Activated CD4-positive, alpha-beta T cell treated with anti-CD3 and anti-CD28 coated beads, Interleukin-2, Interleukin-4, amounts not matched to agents 100 ng/mL and 50 ng/mL, durations not matched to agents 16 hours and 8 hours (primary cell): ENCODE measurements at regions not wholly inside any gene's neighbourhood (a gene's known extent, or its start where the extent isn't known, plus 50 kb on each side); places are given as distances from the start of the nearest gene placed in this dataset.
"Not testable (repeated sequence)": the region's sequence is repeated elsewhere in the genome, so short reads cannot be mapped to it uniquely, and the experiment has no call there.

Experiments used
- DNase-seq: peaks from one replicate; pipeline ENCODE4 v3.0.0-alpha.2; 2020; ENCODE audit warnings: low spot score

DNA sequence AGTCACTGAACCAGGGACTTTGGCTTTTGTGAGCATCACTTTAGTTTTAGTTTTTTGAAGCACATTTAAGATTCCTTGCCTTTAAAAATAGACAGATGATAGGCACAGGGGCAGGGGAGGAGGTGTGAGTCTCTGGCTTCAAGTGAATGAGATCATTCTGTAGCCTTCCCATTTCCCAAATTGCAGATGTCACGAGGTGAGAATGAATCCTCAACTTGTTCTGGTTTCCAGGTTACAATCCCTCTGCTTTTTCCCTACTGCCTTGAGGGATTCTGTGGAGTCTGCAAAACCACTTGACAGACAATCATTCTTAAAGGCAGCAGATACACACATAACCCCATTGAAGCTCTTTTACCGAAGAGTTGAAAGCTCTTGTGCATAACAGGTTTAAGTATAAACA is 332.4 kb downstream of the DMAC1 start:
- no peak for DNase-seq

DNA sequence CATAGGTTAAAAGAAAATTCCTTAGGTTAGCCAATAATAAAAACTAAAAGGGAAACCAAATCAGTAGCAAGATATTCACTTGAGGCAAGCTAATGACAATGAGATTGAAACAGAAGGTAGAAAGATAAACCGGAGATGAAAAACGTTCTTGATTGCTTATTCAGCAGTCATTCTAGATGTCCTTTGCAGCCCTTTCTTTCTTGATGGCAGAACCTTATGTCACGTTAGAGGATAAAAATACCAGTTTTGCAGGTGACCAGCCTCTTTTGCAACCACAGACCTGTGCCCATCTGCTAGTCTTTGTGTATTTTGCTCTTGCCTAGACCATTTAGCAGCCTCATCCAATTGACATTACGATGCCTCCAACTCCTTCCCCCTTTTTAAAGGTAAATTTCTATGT is 337.8 kb downstream of the DMAC1 start:
- no peak for DNase-seq

DNA sequence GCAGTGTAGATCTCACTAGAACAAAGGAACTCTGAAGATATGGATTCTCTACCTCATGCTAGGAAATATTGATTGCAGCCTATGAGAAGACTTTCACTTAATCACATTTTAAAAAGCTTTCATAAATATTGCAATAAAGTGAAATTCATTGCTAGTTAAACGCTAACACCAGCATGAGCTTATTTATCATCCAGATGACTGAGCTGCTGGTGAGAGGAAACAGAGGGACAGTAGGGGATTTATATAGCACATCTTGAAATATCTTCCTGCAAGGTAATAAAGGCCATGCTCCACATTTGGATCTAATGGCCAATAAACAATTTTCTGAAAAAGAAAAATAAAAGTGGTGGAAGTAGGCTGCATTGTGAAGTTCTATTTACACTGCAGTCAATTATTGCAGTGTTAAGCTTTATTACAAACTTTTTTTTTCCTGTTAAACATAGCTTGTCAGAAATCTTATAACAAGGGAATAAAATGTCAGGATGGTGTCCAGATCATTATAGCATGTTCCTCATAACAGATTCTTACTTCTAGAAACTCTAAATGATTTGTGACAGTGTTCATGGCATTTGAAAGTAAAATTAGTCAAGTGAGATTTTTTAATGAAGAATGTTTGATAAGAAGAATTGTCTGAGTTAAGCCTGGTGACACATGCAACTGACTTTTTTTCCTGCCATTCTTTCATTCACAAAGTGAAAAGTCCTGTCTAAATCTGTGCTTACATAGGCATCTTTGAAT is 342.6 kb downstream of the DMAC1 start:
- DNase-seq: no peak

DNA sequence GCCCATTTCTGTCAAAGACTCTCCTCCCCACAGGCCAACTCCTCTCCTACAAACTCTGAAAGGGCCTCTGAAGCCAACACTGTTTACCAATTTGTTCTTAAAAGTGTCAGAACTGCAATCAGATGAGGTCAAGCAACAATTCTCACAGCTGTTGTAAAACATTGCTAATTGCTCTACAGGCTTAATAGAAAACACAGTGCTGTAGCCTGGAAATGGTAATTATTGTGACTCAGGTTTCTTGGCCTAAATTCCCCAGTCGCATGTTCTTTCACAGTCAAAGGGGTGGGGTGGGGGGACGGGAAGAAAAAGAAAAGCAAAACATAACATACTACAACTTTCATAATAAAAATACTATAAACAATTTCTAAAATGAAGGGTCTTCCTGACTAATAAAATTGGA is 343.2 kb downstream of the DMAC1 start:
- DNase-seq: no peak

DNA sequence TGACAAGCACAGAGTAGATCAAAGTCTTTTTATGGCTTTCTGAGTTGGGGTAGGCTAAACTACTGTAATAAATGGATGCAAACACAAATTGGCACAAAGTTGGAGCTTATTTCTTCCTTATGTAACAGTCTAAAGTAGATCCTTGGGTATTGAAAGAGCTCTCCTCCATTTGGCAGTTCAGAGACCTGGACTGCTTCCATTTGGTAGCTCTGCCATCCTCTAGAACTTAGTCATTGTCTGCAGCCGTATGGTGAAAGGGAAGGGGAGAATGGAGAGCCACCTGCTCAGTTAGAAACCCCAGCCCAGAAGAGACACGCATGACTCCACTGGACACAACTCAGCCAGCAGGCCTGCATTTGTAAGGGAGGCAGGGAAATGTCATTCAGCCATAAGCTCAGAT is 345.0 kb downstream of the DMAC1 start:
- no peak for DNase-seq

DNA sequence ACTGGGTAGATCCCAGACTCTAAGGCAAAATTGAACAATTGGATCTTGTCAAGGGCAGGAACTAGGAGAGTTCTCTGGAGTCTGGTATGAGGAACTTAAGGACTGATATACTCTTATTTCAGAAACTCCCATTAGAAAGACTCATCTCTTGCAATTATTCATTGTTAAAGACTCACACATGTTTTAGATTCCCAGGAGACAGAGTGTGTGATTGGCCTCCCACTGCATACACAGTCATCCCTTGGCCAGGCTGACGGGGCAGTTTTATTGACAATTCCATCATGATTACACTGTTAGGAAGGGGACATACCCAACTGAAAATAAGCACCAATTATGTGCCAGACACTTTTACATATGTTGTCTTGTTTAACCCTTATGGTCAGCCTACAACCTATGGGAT is 347.2 kb downstream of the DMAC1 start:
- DNase-seq: no peak

DNA sequence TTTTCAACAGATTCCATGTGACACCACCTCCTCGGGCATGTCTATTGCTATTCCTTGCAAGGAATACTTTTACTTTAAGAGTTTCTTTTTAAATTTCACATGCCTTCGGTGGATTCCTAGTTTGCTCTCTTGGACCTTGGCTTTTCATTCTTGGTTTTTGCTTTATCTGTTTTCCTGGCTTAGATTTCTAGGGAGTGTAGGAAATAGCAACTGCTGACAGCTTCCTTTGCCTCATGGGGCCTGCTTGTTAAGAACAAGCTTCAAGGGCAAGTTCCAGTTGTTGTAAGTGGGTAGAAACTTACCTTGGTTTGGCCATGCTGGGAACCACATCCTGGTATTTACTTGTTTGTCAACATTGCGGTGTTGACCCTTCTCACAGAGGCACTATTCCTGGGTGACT is 348.5 kb downstream of the DMAC1 start:
- DNase-seq: no peak

DNA sequence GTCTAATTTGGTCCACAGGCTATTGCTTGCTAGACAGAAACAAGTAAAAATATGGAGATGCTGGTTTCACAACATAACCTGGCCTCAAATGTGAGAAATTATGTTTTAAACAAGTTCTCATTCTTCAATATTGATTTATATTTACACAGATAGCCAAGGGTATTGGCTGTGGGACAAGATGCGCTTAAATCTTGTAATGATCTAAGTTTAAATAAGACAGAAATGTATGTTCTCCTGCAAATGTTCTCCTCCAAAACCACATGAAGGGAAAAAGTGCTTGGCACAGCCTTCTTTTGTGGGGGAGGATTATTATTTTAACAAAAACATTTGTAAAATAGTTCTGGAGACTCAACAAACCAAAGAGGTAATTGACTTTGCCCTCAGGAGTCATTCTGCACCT is 356.0 kb downstream of the DMAC1 start:
- no peak for DNase-seq

DNA sequence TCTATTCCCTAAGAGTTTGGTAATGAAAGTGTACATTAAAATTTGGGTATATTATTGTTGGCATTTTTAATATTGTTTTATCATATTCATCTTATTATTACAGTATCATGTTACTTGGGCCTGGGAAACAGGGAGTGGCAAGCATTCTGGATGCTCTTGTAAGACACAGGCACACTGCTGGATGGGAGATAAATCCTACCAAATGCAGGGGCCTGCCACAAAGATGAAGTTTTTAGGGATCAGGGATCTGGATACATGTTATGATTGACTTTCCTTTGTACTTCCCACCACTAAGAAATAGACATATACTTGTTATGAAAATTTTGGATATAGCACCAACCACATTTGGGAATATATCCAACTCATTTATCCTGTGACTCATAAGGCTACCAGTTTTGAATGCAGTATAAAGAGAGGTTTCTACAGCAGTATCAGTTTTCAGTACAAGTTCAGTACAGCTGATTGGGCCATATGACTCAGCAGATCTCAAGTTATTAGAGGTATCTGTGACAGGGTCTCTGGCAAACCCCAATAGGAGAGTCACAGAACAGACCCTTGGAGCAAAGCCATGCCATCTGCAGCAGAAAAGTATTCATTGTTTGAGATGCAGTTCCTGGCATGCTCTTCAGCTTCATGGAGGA is 360.1 kb downstream of the DMAC1 start:
- DNase-seq: no peak

DNA sequence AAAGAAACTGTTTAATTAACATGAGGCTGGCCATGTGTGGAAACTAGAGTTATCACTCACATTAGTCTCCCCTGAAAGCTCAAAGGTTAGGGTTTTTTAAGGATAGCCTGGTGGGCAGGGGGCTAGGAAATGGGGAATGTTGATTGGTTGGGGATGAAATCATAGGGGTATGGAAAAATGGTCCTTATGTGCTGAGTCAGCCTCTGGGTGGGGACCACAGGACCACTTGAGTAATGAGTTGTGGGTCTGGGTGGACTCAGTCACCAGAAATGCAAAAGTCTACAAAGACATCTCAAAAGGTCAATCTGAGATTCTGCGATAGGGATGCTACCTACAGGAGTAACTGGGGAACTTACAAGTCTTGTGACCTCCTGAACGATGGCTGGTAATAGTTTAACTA is 362.8 kb downstream of the DMAC1 start:
- no peak for DNase-seq

DNA sequence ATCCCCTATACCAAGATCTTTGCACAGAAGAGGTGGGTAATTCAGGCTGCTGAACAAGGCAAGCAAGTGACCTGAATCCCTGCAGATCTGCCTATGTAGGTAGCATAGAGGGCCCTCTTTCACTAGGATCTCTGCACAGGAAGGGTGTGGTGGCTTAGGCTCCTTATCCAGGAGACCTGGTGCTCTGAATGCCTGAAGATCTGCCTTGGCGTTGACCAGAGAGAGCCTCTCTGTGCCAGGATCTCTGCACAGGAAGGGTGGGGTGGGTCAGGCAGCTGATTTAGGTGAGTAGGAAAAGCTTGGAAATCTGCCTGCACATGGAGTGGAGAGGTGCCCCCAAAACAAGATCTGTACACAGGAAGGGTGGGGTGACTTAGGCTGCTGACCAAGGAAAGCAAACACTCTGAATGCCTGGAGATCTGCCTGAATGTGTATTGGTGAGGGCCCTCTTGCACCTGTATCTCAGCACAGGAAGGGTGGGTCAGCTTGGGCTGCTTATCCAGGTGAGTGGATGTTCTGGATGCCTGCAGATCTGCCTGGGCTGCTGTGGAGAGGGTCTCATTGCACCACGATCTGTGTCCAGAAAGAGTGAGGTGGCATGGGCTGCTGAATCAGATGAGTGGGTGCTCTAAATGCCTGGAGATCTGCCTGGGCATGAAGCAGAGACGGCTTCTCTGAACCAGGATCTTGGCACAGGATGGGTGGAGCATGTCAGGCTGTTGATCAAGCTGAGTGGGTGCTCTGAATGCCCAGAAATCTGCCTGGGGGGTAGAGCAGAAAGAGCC is 365.9 kb downstream of the DMAC1 start:
- no peak for DNase-seq

DNA sequence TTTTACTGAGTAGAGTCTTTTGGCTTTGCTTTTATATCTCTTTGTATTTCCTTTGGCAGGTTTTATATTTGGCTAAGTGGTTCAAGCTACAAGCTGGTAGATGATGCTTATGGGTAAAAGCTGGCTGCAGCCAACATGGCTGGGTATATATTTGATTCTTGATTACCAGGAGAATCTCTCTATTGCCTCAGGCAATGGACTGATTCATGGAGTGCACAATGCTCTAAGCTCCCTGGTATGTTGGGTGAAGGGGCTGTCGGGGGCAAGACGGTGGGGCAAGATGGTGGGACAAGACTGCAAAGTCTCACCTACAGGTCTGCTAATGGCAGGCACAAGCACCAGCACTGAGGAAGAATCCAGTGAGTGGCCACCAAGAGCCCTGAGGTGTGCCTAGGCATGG is 366.6 kb downstream of the DMAC1 start:
- no peak for DNase-seq

DNA sequence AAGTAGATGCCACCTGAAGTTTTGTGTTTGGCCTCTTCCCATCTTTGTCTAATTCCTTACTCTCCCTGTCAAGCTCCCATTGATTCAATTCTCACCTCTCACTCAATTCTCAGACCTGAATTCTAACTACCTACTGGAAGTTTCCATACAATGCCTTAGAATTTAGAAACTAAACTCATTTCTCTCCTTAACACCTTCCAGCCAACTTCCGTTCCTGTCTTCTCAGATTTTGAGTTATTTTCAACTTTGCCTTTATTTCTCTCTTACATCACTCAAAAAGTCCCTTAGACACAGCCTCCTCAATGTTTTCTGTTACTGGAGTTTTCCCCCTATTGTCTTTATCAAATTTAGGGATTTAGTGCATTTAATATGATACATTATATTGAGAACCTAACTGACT is 382.2 kb downstream of the DMAC1 start:
- DNase-seq: not testable (repeated sequence)

DNA sequence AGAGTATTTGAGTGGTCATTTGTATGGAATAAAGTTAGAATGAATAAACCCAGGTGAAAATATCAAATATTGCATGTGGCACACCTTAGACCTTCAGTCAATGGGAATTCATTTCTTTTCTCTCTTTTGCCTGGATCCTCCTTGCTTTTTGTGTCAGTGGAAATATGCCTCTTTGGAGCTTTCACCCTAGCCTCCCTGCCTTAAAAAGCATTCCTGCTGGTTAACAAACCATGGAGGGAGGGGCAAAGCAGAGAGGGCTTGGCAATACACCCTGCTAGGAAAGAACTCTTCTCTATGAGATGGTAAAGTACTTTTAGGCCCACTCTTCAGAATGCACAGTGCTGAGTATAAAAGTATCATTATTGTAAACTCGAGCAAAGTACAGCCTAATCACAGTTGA is 383.7 kb downstream of the DMAC1 start:
- no peak for DNase-seq

DNA sequence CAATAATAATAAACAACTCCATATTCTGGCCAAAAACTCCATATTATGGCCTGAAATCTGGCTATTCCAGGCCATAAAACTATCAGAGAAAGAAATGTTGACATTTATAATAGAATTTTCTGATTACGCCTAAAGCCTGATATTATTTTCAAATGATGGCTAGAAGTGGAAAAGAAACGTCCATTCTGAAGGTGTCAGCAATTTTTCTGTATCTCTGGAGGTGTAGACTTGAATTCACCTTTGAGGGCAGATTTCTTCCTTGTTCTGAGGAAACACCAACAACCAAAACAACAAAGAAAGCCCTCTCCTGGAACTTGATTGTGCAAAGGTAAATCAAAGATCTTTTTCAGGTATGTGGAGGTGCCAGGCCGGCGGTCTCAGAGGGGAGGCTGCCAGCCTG is 390.7 kb downstream of the DMAC1 start:
- no peak for DNase-seq

DNA sequence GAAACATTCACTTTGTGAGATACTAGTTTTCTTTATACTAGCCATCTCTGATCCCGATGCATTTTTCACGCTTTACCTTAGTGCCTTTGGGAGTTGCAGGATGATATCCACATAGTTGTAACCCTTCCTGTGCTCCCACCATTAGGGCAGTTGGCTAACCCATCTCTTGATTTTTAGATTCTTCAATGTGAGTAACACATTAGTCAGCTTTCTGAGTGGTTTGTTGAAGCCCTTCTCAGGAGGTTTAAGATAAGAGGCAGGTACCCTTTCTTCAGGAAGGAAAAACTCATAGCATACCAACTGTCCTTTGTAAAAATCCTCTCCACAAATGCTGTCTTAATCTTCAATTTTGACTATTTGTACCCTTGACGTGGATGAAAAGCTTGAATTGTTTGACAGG is 392.3 kb downstream of the DMAC1 start:
- DNase-seq: no peak

DNA sequence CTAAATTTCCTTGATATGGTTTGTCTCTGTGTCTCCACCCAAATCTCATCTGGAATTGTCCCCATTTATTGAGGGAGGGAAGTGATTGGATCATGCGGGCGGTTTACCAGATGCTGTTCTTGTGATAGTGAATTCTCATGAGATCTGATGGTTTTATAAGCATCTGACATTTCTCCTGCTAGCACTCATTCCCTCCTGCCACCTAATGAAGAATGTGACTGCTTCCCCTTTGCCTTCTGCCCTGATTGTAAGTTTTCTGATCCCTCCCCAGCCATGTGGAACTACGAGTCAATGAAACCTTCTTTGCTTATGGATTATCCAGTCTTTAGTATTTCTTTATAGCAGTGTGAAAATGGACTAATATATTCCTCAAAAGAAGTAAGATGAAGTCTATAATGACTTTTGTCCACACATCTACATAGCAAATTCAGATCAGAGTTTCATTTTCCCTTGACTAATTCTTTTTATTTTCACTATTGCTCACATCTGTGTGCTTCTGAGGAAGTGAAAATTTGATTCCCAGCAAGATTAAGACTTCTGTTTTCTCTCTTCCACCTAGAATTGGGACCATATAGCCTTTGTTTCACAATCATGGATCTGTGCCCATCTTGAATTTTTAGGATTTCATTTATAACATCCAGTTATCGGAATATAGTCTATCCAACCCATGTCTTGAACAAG is 393.5 kb downstream of the DMAC1 start:
- DNase-seq: peak; percentile 39

DNA sequence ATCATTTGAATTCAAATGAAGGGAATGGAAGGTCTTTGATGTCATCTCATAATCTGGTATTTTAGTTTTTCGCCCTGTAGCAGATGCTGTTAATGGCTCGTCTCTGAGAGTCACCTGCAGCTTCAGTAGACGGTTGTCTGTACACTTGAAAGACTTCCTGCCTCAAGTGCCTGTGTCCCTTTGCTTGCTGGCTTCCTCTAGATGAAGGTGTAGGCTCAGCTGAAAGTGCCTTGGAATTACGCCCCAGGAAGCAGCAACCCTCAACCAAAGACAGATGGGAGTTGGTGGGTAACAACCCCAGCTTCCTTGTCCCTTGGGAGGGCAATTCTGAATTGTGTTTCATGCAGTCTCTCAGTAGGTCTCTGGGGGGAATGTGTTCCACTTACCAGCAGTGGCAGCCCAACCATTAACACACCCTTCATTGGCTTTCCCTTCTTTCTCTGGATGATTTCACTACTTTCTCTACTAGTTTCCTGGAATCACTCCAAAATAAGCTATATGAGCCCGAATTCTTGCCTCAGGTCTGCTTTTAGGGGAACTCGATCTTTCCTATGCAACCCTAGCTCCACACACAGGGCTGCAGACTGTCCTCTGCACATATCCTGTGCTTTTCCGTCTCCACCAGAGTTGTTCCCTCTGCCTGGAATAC is 395.6 kb downstream of the DMAC1 start:
- no peak for DNase-seq

DNA sequence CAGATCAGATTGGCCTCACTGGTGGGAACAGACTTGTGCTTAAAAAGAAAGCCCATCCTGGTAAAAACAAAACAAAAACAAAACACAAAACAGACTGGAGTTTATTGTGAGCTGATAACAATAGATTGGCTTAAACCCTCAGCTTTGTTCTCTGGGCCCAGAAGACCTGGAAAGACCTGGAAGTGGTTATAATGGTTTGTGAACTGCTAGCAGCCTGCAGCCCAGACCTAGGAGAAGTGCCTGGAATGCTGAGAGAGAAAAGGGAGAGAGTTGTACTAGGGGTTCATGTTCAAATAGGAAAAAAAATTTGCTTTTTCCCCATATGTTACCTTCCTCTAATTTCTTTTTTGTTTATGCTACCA is 396.6 kb downstream of the DMAC1 start:
- DNase-seq: no peak

DNA sequence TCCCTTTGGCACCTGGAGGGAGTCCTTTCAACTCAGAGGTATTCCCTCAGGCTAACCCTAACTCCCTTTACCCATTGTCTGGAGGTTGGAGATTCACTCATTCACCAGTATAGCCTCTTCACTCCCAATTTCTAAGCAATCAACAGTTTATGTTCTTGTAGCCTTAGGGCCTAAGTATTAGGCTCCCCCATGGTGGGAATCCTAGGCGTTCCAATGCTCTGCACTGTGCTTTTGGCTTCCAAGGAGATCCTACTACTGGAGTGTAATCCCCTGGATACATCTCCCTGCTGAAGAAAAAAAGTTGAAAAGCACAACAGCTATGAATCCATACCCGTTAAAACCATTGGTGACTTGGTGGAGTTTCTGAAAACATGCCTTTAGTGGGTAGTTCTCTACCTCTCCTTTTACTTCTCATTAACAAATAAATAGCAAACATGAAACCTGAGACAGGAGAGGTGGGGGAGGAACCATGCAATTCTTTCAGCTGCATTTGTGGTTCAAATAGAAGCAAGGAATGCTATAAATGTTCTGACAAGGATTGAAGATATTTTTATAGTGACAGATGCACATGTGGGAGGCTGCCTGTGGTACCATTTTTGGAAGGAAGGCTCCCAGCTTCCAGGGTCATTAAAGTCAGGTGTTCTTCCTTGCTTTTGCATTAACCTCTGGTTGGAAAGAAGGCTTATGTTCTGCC is 397.1 kb downstream of the DMAC1 start:
- no peak for DNase-seq

DNA sequence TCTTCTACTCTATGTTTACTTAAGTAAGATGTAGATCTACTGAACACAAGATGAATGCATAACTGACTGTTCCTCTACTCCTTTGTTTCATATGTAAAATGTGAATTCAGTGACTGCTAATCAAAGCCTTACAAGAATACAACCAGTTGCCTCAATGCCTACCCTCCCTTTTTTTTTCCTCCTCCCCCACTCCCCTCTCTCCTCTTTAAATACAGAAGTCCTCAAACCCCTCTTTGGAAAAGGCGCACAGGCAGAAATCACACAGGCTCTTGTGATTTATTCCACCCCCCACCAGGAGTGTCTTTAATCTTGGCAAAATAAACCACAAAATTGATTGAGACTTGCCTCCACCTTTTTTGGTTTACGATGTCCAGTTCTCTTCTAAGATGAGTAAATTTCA is 398.5 kb downstream of the DMAC1 start:
- DNase-seq: no peak
